GM19035 (cell line): ENCODE measurements at regions not wholly inside any gene's neighbourhood (a gene's known extent, or its start where the extent isn't known, plus 50 kb on each side); places are given as distances from the start of the nearest gene placed in this dataset.

Experiments used
- ATAC-seq: cut with Tn5 transposase; IDR thresholded peaks from one replicate; pipeline ENCODE4 v1.9.1; 2021; ENCODE audit not compliant: unreplicated experiment

DNA sequence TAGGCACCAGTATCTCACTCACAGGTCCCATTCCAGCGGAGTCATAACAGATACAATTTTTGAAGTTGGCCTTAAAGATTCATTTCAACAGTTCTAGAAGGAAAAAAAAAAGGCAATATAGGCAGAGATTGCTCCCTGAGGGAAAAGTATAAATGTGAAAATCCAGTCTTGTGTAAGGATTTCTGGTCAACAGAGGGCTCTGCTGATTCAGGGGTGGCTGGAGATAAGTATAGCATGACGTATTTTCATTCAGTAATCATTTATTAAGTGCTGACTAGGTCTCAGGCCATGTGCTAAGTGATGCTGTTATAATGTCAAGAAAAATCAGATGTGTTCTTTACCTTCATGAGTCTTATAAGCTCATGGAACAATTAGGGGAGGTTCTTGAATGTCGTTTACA is 377.3 kb upstream of the MEF2C start:
- no peak for ATAC-seq

DNA sequence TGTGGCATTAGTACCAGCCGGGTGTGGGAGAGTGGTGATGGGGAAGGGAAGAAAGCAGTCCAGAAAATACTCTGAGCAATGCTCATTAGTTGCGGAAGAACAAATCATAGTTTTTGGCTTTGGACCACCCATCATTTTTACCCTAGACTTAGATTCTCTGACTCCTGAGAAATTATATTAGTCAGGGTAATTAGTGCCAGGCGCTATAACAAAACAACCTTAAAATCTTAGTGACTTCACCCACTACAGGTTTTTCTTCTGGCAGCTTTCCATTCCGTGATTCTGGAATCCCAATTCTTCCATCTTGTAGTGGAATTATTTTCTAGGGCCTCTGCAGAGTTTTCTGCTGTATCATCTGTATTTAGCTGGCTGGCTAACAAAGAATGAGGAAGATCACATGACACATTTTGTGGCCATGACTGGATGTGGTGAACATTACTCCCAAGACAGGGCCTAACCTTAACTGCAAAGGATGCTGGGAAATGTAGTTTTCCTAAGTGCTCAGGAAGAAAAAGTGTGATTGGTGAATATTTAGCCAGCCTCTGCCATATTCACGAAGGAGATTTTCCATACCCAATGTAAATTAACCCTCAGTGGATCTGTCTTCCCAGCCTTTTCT is 373.0 kb upstream of the MEF2C start:
- no peak for ATAC-seq

DNA sequence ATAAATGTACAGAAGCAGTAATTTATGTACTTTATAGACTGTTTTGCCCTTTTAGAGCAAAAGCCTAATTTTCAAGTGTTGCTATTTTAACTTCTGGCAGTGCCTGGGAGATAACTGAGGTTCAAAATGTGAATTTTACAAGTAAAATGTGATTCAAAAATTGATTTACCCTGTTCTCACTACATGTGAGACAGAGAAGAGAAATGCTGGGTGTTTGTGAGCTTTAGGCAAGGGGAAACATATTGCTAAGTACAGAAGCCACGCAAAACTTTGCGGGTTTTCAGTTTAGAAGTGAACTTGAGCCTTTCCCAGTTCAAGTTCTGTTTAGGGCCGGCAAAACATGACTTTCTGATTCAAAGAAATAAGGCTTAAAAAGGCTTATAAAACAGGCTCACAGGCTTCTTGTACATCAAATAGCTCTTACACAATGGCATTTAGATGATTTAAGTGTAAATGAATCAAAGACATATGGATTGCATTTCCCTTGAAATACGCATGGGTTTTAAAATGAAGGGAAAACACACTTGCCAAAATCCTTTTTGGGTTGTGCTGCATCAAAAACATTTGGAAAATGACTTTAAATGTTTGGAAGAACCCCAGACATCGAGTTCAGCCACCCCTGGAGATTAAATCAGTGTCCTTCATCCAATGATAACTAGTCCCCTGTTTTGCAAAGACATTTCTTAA is 370.8 kb upstream of the MEF2C start:
- no peak for ATAC-seq

DNA sequence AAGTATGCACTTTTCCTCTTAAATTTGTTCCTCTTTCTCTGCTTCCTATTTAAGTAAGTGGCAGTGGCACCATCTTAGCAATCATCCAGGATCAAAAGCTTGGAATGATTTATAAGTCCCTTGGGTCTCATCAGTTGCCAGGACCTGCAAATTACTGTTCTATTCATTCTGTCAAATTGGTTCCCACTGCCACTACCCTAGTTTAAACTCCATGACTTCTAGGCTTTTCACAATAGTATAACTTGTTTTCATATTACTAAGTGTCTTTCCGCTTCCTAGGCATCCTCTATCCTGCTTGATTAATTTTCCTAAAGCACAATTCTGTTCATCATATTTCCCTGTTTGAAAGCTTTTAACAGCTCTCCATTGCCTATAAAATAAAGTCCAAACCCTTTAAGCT is 363.9 kb upstream of the MEF2C start:
- ATAC-seq, result no peak

DNA sequence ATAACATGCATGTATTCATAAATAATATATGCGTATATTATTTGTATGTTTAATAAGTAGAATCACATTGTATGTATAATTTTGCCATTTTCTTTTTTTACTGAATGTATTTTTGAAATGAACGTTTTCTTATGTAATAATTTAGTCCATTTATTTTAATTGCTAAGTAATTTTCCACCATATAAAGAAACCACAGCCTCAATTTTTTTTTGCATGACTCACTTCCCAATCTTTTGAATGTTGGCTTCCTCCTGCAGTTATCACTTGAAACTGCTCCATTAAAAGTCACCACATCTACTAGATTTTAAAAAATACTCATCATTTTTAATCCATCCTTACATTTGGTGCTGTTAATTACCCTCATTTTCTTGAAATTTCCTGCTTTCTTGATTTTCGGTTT is 363.3 kb upstream of the MEF2C start:
- ATAC-seq, result no peak

DNA sequence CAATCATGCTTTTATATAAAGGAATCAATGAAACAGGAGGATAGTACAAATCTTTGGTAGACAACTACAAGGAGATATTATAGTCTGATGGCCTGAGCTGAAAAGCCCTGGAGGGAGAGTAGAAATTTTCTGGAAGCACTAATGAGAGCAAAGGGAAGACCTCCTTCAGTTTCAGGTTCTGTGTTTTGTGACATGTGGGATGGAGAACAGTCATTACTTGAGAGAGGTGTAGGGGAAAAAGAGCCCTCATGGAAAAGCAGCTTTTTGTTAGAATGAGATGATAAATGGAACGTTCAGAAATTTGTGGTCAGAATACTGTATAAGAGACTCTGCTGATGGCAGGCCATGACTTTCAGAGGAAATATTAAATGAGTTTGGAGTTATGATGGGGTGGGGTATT is 360.6 kb upstream of the MEF2C start:
- no peak for ATAC-seq

DNA sequence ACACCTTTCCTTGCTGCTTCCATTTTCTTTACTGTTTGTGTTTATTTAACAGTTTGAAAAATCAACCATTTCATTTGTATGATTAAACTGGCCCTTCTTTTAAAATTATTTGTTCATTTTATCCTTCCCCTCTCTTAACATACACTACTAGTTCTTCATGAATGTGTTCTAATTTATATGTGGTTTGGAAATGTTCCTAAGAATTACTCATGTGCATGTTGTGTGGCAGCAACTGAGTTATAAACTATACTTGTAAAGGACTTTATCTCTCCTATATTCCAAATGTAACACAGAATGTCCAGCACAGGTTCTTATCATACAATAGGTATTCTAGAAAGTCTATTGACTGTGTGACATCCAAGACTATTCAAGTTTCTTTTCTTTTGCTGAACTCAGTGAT is 358.2 kb upstream of the MEF2C start:
- no peak for ATAC-seq

DNA sequence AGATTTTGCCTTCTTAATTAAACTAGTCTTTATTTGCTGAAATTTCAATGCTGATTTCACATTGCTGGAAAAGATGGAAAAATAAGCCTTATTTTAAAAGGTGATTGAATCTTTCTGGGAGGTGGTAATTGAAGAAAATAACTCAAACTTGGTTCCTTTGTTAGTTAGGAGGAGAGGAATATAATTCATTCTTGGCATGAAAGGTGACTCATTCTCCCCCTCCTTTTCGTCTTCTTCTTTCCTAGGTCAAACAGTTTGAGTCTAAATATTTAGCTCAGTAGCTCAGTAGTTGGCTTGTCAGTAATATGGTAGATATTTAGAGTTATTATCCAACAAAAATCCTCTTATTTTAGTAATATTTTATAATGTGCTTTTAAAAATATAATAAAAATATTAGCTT is 353.9 kb upstream of the MEF2C start:
- ATAC-seq, result no peak

DNA sequence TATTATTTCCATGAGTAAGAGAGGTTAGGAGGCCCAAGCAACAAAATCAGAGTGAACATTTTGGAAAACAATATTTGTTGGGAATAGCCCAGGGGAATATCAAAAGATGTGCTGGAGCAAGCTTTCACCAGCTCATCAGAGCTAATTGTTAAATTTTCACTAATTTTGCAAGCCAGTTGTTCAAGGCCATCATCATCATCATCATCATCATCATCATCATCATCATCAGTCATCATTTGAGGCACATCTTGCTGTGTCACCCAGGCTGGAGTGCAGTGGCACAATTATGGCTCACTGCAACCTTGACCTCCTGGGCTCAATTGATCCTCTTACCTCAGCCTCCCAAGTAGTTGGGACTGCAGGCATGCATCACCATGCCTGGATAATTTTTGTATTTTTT is 350.5 kb upstream of the MEF2C start:
- ATAC-seq, result no peak

DNA sequence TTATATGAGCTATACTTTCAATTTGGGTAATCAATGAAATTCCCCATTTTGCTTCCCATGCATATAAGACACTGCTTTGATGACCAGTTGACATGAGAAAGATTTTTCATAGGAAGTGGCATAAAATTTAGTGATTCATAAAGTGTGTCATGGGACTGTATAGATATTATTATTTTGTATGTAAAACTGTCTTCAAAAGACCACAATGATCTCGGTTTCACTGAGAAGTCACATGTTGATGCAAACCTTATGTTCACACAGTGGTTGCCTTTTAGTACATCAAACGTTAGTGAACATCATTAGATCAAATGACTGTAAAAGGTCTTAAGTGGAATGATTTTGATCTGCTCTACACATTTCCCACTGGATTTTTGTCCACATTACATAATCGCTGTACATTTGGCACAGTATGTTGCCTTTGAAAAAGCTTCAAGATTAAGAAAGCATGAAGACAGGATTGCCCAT is 349.2 kb upstream of the MEF2C start:
- peak; percentile 87 for ATAC-seq

DNA sequence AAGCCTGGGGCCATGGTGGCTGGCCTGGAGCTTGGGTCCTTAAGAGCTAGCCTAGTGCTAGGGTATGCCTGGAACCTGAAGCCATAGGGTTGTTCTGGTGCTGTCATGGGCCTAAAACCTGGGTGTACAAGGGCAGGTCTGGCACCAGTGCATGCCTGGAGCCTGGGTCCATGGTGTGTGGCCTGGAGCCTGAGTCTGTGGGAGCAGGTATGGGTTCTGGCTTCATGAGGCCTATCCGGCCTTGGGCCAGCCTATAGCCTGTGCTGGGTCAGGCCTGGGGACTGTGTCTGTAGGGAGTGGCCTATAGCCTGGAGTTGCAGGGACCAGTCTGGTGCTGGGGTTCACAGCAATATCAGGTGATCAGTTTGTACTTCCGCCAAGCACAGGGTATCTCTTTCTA is 347.2 kb upstream of the MEF2C start:
- no peak for ATAC-seq

DNA sequence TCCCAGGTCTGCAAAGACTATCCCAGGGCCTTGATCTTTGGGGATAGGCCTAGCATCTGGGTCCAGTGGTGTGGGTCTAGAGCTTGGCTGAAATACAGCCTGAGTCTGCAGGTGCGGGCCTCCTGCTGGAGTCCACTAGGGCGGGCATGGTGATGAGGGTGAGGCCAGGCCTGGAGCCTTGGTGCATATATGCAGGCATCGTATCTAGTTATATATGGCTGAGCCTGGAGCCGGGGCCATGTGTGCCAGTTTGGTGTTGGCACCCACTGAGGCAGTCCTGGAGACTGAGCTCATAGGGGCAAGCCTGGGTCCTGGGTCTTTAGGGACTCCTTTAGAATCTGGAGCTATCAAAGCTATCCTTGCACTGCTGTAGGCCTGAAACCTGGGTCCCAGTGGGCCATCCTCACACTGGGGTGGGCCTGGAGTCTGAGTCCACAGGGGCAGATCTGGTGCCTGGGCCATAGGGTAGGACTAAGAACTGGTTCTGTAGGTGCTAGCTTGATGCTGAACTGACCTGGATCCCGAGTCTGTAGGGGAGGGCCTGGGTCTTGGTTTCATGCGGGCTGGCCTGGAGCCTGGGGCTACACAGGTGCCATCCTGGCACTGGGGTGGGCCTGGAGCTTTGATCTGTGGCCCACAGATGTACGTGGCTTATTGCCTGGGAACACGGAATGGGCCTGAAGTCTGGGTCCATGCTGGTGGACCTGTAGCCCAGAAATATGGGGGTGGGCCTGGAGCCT is 346.5 kb upstream of the MEF2C start:
- ATAC-seq, result no peak

DNA sequence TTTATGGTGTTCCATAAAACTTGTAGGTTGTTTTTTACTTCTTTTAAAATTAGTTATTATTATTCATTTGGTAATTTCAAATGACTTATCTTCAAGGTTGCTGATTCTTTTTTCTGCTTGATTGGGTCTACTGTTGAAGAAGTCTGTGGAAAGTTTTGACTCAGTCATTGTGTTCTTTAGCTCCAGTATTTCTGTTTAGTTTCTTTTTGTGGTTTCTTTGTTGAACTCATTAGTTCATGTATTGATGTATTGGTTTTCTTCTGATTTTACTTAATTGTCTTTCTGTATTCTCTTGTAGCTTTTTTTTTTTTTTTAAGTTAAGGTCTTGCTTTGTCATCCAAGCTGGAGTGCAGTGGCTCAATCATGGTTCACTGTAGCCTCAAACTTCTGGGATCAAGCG is 345.4 kb upstream of the MEF2C start:
- no peak for ATAC-seq

DNA sequence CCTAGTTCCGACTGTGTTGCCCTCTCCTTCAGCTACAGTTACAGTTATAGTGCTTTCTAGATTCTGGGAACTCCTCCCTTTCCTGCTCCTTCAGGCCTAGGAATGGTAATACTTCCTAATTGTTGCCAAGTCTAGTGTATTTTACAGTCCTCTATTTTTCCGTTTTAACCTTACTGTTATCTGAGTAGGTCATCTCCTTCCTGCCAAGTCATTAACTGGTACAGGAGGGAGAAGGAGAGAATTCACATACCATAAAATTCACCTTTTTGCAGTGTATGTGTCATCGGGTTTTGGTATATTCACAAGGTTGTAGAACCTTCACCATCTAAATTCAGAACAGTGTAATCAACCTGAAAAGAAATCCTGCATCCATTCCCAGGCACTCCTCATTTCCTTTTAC is 335.4 kb upstream of the MEF2C start:
- no peak for ATAC-seq

DNA sequence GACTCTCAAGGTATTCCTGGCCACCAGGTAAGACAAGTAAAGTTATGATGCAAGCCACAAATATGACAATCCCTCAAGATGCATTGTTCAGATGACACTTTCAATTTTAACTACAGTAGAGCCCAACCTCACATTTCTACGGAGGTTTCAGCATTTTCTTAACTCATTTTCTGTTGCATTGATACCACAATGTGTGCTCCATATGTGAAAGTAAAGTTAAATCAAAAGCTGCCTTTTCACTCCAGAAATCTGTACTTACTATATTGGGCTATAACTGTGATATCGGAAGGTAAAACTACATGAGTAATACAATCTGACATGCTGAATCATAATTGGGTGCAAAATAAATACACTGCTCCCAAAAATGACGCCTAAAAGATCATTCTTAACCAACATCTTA is 333.6 kb upstream of the MEF2C start:
- no peak for ATAC-seq

DNA sequence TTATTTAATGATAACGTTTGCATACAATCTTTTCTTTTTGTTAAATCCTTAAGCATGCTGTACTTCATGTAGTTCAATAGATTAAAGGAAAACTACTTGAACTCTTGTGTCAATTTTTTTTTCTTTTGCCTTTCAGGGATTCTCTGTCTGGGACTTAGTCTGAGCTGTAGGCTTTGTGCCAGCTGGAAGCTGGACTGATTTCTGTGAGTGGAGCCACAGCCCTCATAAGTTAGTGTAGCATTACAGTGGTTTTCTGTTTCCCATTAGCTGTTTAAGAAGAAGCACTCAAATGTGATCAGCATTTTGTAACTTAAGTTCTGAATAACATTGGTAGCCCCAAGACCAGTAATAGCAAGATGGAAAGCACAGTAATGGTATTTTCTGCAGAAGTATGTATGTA is 330.6 kb upstream of the MEF2C start:
- no peak for ATAC-seq

DNA sequence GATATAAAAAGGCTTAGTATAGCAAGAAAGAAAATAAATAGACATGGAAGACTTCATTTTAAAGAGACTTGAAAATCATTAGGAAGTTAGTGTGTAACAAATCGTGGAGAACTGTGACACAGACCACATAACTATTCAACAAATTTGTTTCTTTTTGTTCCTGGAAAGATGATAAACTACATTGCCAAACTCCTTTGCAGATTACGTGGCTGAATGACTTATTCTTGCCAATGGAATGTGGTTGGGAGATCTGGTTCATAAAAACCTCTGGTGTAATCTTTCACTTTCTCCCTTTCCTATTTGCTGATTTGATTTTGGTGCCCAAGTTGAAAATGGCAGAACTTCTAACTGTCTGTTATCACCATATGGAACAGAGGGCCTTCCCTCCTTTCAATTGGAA is 328.9 kb upstream of the MEF2C start:
- no peak for ATAC-seq

DNA sequence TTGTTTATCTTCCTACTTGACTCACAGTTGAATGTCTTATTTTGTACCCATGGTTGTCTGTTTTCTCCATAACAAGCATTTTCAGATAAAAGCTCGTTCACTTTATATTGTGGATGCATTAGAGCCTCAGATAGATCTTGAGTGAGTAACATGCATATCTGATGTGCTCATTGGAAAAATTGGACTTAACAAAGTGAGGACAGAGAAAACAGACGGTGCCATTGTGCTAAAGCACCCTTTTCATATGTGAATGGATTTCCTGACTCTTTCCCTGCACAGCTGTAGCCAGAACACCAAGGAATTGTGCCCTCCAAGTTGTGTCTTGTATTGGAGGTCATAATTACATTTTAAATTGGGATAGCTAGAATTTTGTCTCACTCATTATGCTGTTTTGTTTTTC is 325.8 kb upstream of the MEF2C start:
- ATAC-seq, result no peak

DNA sequence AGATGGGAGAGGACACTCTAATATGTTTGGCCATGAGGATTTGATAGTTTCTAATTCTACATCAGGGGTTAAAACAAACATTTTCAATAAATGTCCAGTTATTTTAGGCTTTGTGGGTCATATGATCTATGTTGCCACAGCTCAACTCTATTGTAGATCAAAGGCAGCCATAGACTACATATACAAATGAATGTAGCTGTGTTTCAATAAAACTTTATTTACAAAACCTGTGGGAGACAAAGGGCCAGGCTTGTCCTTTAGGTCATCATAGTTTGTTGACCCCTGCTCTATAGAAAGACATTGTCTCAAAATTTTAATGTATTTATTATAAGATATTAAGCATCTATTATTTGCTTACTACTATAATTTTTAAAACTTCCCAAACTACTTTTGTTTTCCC is 325.4 kb upstream of the MEF2C start:
- ATAC-seq, result no peak

DNA sequence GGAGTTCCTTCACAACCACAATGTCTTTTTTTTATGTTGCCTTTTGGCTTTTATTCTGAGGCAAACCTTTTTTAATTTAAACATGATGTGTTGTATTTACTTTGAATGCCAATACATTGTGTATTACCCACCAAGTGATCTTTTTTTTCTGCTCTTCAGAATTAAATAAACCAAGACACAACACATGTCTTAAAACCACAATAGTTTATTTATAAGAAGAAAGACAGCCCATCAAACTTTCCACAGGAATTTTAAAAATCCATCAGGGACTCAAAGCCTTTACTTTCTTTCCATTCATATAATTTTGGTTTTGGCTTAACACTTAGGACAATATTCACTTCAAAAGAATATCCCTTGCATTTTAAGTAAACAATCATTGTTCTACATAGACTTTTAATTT is 321.8 kb upstream of the MEF2C start:
- no peak for ATAC-seq

DNA sequence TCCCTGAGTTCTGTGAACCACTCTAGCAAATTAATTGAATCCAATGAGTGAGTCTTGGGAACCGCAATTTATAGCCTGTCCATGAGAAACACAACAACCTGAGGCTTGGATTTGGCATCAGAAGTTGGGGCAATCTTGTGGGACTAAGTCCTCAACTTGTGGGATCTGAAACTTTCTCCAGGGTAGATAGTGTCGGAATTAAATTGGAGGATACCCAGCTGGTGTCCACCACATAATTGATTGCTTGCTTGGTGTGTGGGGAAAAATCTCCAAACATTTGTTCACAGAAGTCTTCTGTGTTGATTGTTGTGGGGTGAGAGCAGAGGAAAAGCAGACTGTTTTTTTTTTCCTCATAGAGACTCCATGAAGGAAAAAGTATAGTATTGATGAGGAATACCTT is 320.6 kb upstream of the MEF2C start:
- ATAC-seq, result no peak

DNA sequence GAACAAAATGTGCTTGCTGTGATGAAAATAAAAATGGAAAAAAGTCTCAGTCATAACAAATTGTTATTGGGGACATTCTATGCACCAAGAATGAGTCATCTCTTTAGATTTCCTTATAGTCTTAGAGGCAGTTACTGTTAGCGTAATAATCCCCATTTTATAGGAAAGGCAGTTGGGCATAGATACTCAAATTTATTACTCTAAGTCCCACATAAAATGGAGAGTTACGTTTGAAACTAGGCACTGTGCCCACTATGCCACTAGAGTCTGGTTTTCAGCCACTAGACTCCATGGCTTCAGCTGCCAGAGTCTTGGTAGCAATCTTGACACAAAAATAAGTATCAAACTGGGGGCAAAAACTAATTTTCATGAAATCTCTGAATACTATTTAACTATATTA is 317.9 kb upstream of the MEF2C start:
- no peak for ATAC-seq
